ENCODE measurements at regions not wholly inside any gene's neighbourhood (a gene's known extent, or its start where the extent isn't known, plus 50 kb on each side); places are given as distances from the start of the nearest gene placed in this dataset.

GRCh38 chr12:67593041-67593440 is 55.5 kb upstream of the DYRK2 start:
- TF ChIP-seq, protein P1, sequence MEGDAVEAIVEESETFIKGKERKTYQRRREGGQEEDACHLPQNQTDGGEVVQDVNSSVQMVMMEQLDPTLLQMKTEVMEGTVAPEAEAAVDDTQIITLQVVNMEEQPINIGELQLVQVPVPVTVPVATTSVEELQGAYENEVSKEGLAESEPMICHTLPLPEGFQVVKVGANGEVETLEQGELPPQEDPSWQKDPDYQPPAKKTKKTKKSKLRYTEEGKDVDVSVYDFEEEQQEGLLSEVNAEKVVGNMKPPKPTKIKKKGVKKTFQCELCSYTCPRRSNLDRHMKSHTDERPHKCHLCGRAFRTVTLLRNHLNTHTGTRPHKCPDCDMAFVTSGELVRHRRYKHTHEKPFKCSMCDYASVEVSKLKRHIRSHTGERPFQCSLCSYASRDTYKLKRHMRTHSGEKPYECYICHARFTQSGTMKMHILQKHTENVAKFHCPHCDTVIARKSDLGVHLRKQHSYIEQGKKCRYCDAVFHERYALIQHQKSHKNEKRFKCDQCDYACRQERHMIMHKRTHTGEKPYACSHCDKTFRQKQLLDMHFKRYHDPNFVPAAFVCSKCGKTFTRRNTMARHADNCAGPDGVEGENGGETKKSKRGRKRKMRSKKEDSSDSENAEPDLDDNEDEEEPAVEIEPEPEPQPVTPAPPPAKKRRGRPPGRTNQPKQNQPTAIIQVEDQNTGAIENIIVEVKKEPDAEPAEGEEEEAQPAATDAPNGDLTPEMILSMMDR (IDR thresholded peaks at IDR 0.05), result no peak
- H3K9me3 ChIP-seq, result no peaks in the 10 kb centered on the region
- no peaks in the 10 kb centered on the region for H3K36me3 ChIP-seq
- H3K27me3 ChIP-seq, result no peaks in the 10 kb centered on the region
- DNase-seq (ENCODE audit: low spot score), result no peak
- H3K4me1 ChIP-seq, result peaks cover 0 to 7% of the 10 kb centered on the region in 2 donors
- no peak overlapping the region for H3K4me3 ChIP-seq
- no peak overlapping the region for H3K27ac ChIP-seq

GRCh38 chr12:67593461-67594330 is 54.8 kb upstream of the DYRK2 start:
- no peak for DNase-seq (ENCODE audit: low spot score)

GRCh38 chr12:67594888-67595287 is 53.7 kb upstream of the DYRK2 start:
- H3K27me3 ChIP-seq, result no peaks in the 10 kb centered on the region
- no peak for DNase-seq (ENCODE audit: low spot score)
- no peaks in the 10 kb centered on the region for H3K36me3 ChIP-seq
- H3K27ac ChIP-seq, result no peak overlapping the region
- H3K9me3 ChIP-seq, result no peaks in the 10 kb centered on the region
- no peak overlapping the region for H3K4me3 ChIP-seq
- H3K4me1 ChIP-seq, result peaks cover 0 to 7% of the 10 kb centered on the region in 2 donors
- TF ChIP-seq, protein P1 (IDR thresholded peaks at IDR 0.05), result no peak

More at GRCh38 chr12:67593461-67594330, 54.8 kb upstream of the DYRK2 start:
- H3K36me3 ChIP-seq, result no peaks in the 10 kb centered on the region
- no peaks in the 10 kb centered on the region for H3K9me3 ChIP-seq
- H3K27me3 ChIP-seq, result no peaks in the 10 kb centered on the region
- no peak overlapping the region for H3K27ac ChIP-seq
- no peak overlapping the region for H3K4me3 ChIP-seq
- H3K4me1 ChIP-seq, result peaks cover 0 to 7% of the 10 kb centered on the region in 2 donors
- TF ChIP-seq, protein P1 (IDR thresholded peaks at IDR 0.05), result no peak

GRCh38 chr12:67595365-67595764 is 53.2 kb upstream of the DYRK2 start:
- no peak for DNase-seq (ENCODE audit: low spot score)
- Histone ChIP-seq H3K27ac (no peak overlapping the region), H3K36me3 (no peaks in the 10 kb centered on the region), H3K9me3 (no peaks in the 10 kb centered on the region), H3K4me1 (peaks cover 0 to 7% of the 10 kb centered on the region in 2 donors), H3K27me3 (no peaks in the 10 kb centered on the region), H3K4me3 (no peak overlapping the region)
- TF ChIP-seq, protein P1 (IDR thresholded peaks at IDR 0.05), result no peak

DNA sequence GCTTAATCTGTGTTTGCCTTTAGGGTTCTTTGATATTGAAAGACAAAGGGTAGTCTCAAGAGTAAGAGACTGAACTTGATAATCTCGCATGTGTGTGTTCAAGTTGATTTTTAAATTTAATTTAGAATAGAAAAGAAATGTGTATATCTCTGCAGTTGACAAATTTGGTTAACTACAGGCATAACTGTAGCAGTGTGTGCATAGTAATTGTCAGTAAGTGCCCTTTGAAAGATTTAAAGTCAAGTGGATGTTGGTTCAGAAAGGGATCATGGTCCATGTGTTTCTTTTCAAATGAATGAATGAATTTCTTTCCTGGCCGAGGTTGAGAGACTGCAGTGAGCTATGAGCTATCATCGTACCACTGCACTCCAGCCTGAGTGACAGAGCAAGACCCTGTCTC is 49.9 kb upstream of the DYRK2 start:
- TF ChIP-seq, protein P1 (IDR thresholded peaks at IDR 0.05), result no peak
- no peaks in the 10 kb centered on the region for H3K9me3 ChIP-seq
- H3K4me1 ChIP-seq, result no peaks in the 10 kb centered on the region
- no peak overlapping the region for H3K4me3 ChIP-seq
- H3K36me3 ChIP-seq, result no peaks in the 10 kb centered on the region
- no peak overlapping the region for H3K27ac ChIP-seq
- no peaks in the 10 kb centered on the region for H3K27me3 ChIP-seq
- no peak for DNase-seq (ENCODE audit: low spot score)
